PC-3 (cell line): ENCODE measurements at regions not wholly inside any gene's neighbourhood (a gene's known extent, or its start where the extent isn't known, plus 50 kb on each side); places are given as distances from the start of the nearest gene placed in this dataset.
"Not testable (repeated sequence)": the region's sequence is repeated elsewhere in the genome, so short reads cannot be mapped to it uniquely, and the experiment has no call there.

Experiments used
- ATAC-seq: fragments of 200-7000 bp; cut with Tn5 transposase; 2 replicates; pipeline ENCODE4 v1.9.1; 2020; ENCODE audit warnings: mild to moderate bottlenecking, moderate library complexity
- BruUV-seq: library from RNA; stranded (reverse); fragments of 400-500 nt; replicated peaks from 2 replicates; lab custom pipeline; 2021; lab: Mats Ljungman, UMichigan
- CTCF ChIA-PET: fragments of 300-600 bp; sonication (Branson Sonifier 250); formaldehyde crosslinking; loops from one replicate; lab custom pipeline; 2022; ENCODE audit warnings: antibody characterized with exemption; lab: Charles Lee
- POLR2A ChIA-PET: fragments of 300-600 bp; sonication (Branson Sonifier 250); formaldehyde crosslinking; loops from one replicate; lab custom pipeline; 2022; ENCODE audit warnings: antibody characterized with exemption; ENCODE audit not compliant: unreplicated experiment; lab: Charles Lee
- DNase-seq: peaks from one replicate; pipeline ENCODE4 v3.0.0-alpha.2; 2015
- H2AFZ ChIP-seq: fragments of 300-600 bp; sonication (generic); 2 replicates; pipeline ENCODE4 v1.6.0; 2016; ENCODE audit warnings: antibody characterized with exemption, low read length
- H3F3A ChIP-seq: fragments of 300-600 bp; sonication (generic); one replicate; pipeline ENCODE4 v1.6.0; 2017; ENCODE audit warnings: antibody characterized with exemption, low read length, control low read depth, mild to moderate bottlenecking; ENCODE audit not compliant: unreplicated experiment
- H3K27ac ChIP-seq: fragments of 300-600 bp; sonication (generic); 2 replicates; pipeline ENCODE4 v1.5.1; 2016; ENCODE audit warnings: mild to moderate bottlenecking, low read length
- H3K27me3 ChIP-seq: fragments of 300-600 bp; sonication (generic); 2 replicates; pipeline ENCODE4 v1.6.1; 2016; ENCODE audit warnings: low read length, mixed read lengths
- H3K36me3 ChIP-seq: fragments of 300-600 bp; sonication (generic); 2 replicates; pipeline ENCODE4 v1.6.1; 2016; ENCODE audit warnings: low read depth, mixed run types, low read length, mixed read lengths
- H3K4me1 ChIP-seq: fragments of 300-600 bp; sonication (generic); 2 replicates; pipeline ENCODE4 v1.5.1; 2016; ENCODE audit warnings: low read length; ENCODE audit not compliant: insufficient read depth
- H3K4me2 ChIP-seq: fragments of 300-600 bp; sonication (generic); 2 replicates; pipeline ENCODE4 v1.6.0; 2016; ENCODE audit warnings: low read length
- H3K4me3 ChIP-seq: fragments of 300-600 bp; sonication (generic); 2 replicates; pipeline ENCODE4 v1.5.1; 2016; ENCODE audit warnings: mild to moderate bottlenecking, low read length, mixed read lengths
- H3K79me2 ChIP-seq: fragments of 300-600 bp; sonication (generic); 2 replicates; pipeline ENCODE4 v1.6.1; 2017; ENCODE audit warnings: low read length, mixed read lengths
- H3K9ac ChIP-seq: fragments of 300-600 bp; sonication (generic); 2 replicates; pipeline ENCODE4 v1.6.0; 2016; ENCODE audit warnings: mild to moderate bottlenecking, low read length
- H3K9me2 ChIP-seq: fragments of 300-600 bp; sonication (generic); replicated peaks from 2 replicates; pipeline ENCODE4 v1.6.1; 2016; ENCODE audit warnings: mixed run types, low read length, mixed read lengths
- H3K9me3 ChIP-seq: fragments of 300-600 bp; sonication (generic); 2 replicates; pipeline ENCODE4 v1.6.1; 2016; ENCODE audit warnings: low read length, mixed read lengths
- H4K20me1 ChIP-seq: fragments of 300-600 bp; sonication (generic); 2 replicates; pipeline ENCODE4 v1.6.1; 2016; ENCODE audit warnings: low read length, mixed read lengths
- CTCF ChIP-seq: fragments of 300-600 bp; sonication (generic); conservative IDR thresholded peaks from 2 replicates; pipeline ENCODE4 v1.5.1; 2017; ENCODE audit warnings: antibody characterized with exemption, low read depth, mild to moderate bottlenecking, low read length
- EZH2 ChIP-seq: fragments of 300-600 bp; sonication (generic); IDR thresholded peaks from one replicate; pipeline ENCODE4 v1.6.1; 2017; ENCODE audit warnings: antibody characterized with exemption, mild to moderate bottlenecking, low read length; ENCODE audit not compliant: unreplicated experiment
- EZH2phosphoT487 ChIP-seq: fragments of 300-600 bp; sonication (generic); IDR thresholded peaks from 2 replicates; pipeline ENCODE4 v1.6.1; 2018; ENCODE audit warnings: mild to moderate bottlenecking, antibody characterized with exemption, low read length, borderline replicate concordance
- intact Hi-C: fragments of 100-400 bp; cut with micrococcal nuclease; formaldehyde crosslinking; loops from 2 replicates; pipeline ENCODE4 v1.9.0; 2023

- H3K9ac ChIP-seq, result no peak overlapping the region
- ATAC-seq (peak; percentile 96), DNase-seq (peak; percentile 82)
- no peak overlapping the region for H2AFZ ChIP-seq
- no TSS peak for BruUV-seq
- H3K36me3 ChIP-seq, result no peaks in the 10 kb centered on the region
- H3K9me3 ChIP-seq, result no peaks in the 10 kb centered on the region
- TF ChIP-seq EZH2 (no peak), EZH2phosphoT487 (no peak), CTCF (no peak)
- no peaks in the 10 kb centered on the region for H4K20me1 ChIP-seq
- no peaks in the 10 kb centered on the region for H3K79me2 ChIP-seq
- ChIA-PET POLR2A (interaction anchor here (0.6 kb wide), 1 partner anchor 98 kb away, joined by 5 read pairs; no protein-coding TSS in a partner anchor), CTCF (interaction anchor here (1.0 kb wide), 2 partner anchors 13 to 81 kb away, joined by 3 to 6 read pairs; no protein-coding TSS in a partner anchor)
- intact Hi-C loops, result no loop called here
- no peak overlapping the region for H3K4me3 ChIP-seq
- peaks cover 29% of the 10 kb centered on the region for H3K4me1 ChIP-seq
- no peaks in the 10 kb centered on the region for H3K27me3 ChIP-seq
- H3K27ac ChIP-seq, result no peak overlapping the region
- no peaks in the 10 kb centered on the region for H3F3A ChIP-seq
- no peaks in the 10 kb centered on the region for H3K9me2 ChIP-seq
- peak overlapping the region; percentile 56 for H3K4me2 ChIP-seq
These were observed 77.0 kb downstream of the RPS6KA4 start for GRCh38 chr11:64436000-64436399.

- no peaks in the 10 kb centered on the region for H4K20me1 ChIP-seq
- ChIA-PET CTCF (no interaction called here), POLR2A (no interaction called here)
- H3K4me2 ChIP-seq, result no peak overlapping the region
- no peaks in the 10 kb centered on the region for H3K9me2 ChIP-seq
- no peaks in the 10 kb centered on the region for H3K27me3 ChIP-seq
- no peaks in the 10 kb centered on the region for H3K79me2 ChIP-seq
- BruUV-seq, result no TSS peak
- no peak for ATAC-seq
- no peaks in the 10 kb centered on the region for H3K36me3 ChIP-seq
- no peak for DNase-seq
- no peak overlapping the region for H3K9ac ChIP-seq
- no peak overlapping the region for H3K27ac ChIP-seq
- no peaks in the 10 kb centered on the region for H3F3A ChIP-seq
- intact Hi-C loops, result no loop called here
- no peak overlapping the region for H2AFZ ChIP-seq
- TF ChIP-seq EZH2phosphoT487 (no peak), CTCF (no peak), EZH2 (no peak)
- no peak overlapping the region for H3K4me3 ChIP-seq
- H3K9me3 ChIP-seq, result no peaks in the 10 kb centered on the region
- peaks cover 29% of the 10 kb centered on the region for H3K4me1 ChIP-seq
These were observed 78.5 kb downstream of the RPS6KA4 start for GRCh38 chr11:64437426-64437825.

GRCh38 chr11:64438986-64439771, 80.2 kb downstream of the RPS6KA4 start:
- ChIA-PET CTCF (no interaction called here), POLR2A (no interaction called here)
- H4K20me1 ChIP-seq, result no peaks in the 10 kb centered on the region
- peaks cover 25% of the 10 kb centered on the region for H3K4me1 ChIP-seq
- no peaks in the 10 kb centered on the region for H3K9me3 ChIP-seq
- H3F3A ChIP-seq, result no peaks in the 10 kb centered on the region
- no peak overlapping the region for H3K9ac ChIP-seq
- H3K27me3 ChIP-seq, result no peaks in the 10 kb centered on the region
- H3K4me3 ChIP-seq, result no peak overlapping the region
- H3K9me2 ChIP-seq, result no peaks in the 10 kb centered on the region
- 0 out of 2 replicates have a peak overlapping the region, but pooled peaks have one; percentile 28 for H2AFZ ChIP-seq
- ATAC-seq (no peak), DNase-seq (peak; percentile 69)
- H3K36me3 ChIP-seq, result no peaks in the 10 kb centered on the region
- TF ChIP-seq EZH2 (no peak), EZH2phosphoT487 (no peak), CTCF (no peak)
- no TSS peak for BruUV-seq
- peak overlapping the region; percentile 53 for H3K4me2 ChIP-seq
- no peaks in the 10 kb centered on the region for H3K79me2 ChIP-seq
- H3K27ac ChIP-seq, result no peak overlapping the region
- intact Hi-C loops, result no loop called here

- H3K4me2 ChIP-seq, DNase-seq, CTCF ChIA-PET, intact Hi-C loops, H3K36me3 ChIP-seq, ATAC-seq, H3F3A ChIP-seq, H3K9me2 ChIP-seq, H3K9ac ChIP-seq, H3K79me2 ChIP-seq, H2AFZ ChIP-seq, BruUV-seq, H4K20me1 ChIP-seq, H3K9me3 ChIP-seq, H3K27ac ChIP-seq, H3K4me3 ChIP-seq, H3K27me3 ChIP-seq: not testable (repeated sequence)
- POLR2A ChIA-PET, result interaction anchor here (0.6 kb wide), 1 partner anchor 269 kb away, joined by 3 read pairs; no protein-coding TSS in a partner anchor
- peaks cover 24% of the 10 kb centered on the region for H3K4me1 ChIP-seq
These were observed 81.0 kb downstream of the RPS6KA4 start for GRCh38 chr11:64439772-64440491.
